ENCODE measurements at regions not wholly inside any gene's neighbourhood (a gene's known extent, or its start where the extent isn't known, plus 50 kb on each side); places are given as distances from the start of the nearest gene placed in this dataset.

GRCh38 chr2:16729335-16729734, 63.7 kb upstream of the CYRIA start:
- no peak for TF ChIP-seq EP300 (IDR thresholded peaks at IDR 0.05)
- TF ChIP-seq, protein P1, sequence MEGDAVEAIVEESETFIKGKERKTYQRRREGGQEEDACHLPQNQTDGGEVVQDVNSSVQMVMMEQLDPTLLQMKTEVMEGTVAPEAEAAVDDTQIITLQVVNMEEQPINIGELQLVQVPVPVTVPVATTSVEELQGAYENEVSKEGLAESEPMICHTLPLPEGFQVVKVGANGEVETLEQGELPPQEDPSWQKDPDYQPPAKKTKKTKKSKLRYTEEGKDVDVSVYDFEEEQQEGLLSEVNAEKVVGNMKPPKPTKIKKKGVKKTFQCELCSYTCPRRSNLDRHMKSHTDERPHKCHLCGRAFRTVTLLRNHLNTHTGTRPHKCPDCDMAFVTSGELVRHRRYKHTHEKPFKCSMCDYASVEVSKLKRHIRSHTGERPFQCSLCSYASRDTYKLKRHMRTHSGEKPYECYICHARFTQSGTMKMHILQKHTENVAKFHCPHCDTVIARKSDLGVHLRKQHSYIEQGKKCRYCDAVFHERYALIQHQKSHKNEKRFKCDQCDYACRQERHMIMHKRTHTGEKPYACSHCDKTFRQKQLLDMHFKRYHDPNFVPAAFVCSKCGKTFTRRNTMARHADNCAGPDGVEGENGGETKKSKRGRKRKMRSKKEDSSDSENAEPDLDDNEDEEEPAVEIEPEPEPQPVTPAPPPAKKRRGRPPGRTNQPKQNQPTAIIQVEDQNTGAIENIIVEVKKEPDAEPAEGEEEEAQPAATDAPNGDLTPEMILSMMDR (IDR thresholded peaks at IDR 0.05): no peak
- TF ChIP-seq POLR2AphosphoS5 (IDR thresholded peaks at IDR 0.05): no peak
- no peak for TF ChIP-seq POLR2A (IDR thresholded peaks at IDR 0.05)

All from sigmoid colon (tissue), 4 donors.